Keratinocyte (primary cell): ENCODE measurements at regions not wholly inside any gene's neighbourhood (a gene's known extent, or its start where the extent isn't known, plus 50 kb on each side); places are given as distances from the start of the nearest gene placed in this dataset.

Experiments used
- CTCF ChIP-seq, 3 experiments: IDR thresholded peaks in 1 of 3; conservative IDR thresholded peaks in 1 of 3; optimal IDR thresholded peaks in 1 of 3; 2 replicates in 2 of 3; 3 replicates in 1 of 3; pipeline versions ENCODE3 to v1.5.1; 2011; ENCODE audit warnings: low read length in 3 of 3, mild to moderate bottlenecking in 3 of 3, moderate library complexity in 2 of 3, control low read depth in 1 of 3, inconsistent platforms in 1 of 3; ENCODE audit not compliant: insufficient read depth in 2 of 3; ENCODE audit errors: extremely low read depth in 1 of 3
- EZH2 ChIP-seq: IDR thresholded peaks from one replicate; pipeline ENCODE4 v1.6.1; 2012; ENCODE audit warnings: inconsistent platforms, mild to moderate bottlenecking, low read length, moderate library complexity

- TF ChIP-seq EZH2: no peak
- no peak for TF ChIP-seq CTCF (optimal IDR thresholded peaks at IDR 0.05 in 1 of 3, IDR thresholded peaks at IDR 0.05 in 1 of 3, conservative IDR thresholded peaks at IDR 0.05 in 1 of 3; ENCODE audit: extremely low read depth in 1 of 3, insufficient read depth in 2 of 3, low read length in 3 of 3)
Measured at GRCh38 chr15:70504988-70505387, 258.4 kb downstream of the UACA start.
